WTC11 (cell line): ENCODE measurements at regions not wholly inside any gene's neighbourhood (a gene's known extent, or its start where the extent isn't known, plus 50 kb on each side); places are given as distances from the start of the nearest gene placed in this dataset.

Source experiments
- ATF3 ChIP-seq: sonication (generic); formaldehyde crosslinking; conservative IDR thresholded peaks from 2 replicates; pipeline ENCODE4 v1.8.1; 2022; ENCODE audit warnings: mild to moderate bottlenecking, missing genetic modification reagents
- CTCF ChIP-seq: fragments of 200-600 bp; IDR thresholded peaks from 2 replicates; pipeline ENCODE4 v1.8.0; 2022; ENCODE audit warnings: antibody characterized with exemption
- ELF4 ChIP-seq: sonication (generic); formaldehyde crosslinking; IDR thresholded peaks from 2 replicates; pipeline ENCODE4 v1.8.1; 2022; ENCODE audit warnings: low read depth, mild to moderate bottlenecking, moderate library complexity, missing genetic modification reagents
- GTF2I ChIP-seq: fragments of 250-450 bp; sonication (Bioruptor Pico); conservative IDR thresholded peaks from 2 replicates; pipeline ENCODE4 v1.4.0; 2021; ENCODE audit warnings: mild to moderate bottlenecking
- MAX ChIP-seq: sonication (generic); formaldehyde crosslinking; IDR thresholded peaks from 2 replicates; pipeline ENCODE4 v1.8.0; 2022; ENCODE audit warnings: mild to moderate bottlenecking, missing genetic modification reagents
- RELA ChIP-seq: sonication (generic); formaldehyde crosslinking; IDR thresholded peaks from 2 replicates; pipeline ENCODE4 v1.8.1; 2022; ENCODE audit warnings: missing genetic modification reagents, mild to moderate bottlenecking, borderline replicate concordance

GRCh38 chr6:9841886-9842725 lies 572.8 kb downstream of the TFAP2A start:
- TF ChIP-seq MAX (CRISPR knock-in tag) (no peak), RELA (CRISPR knock-in tag) (no peak), ATF3 (no peak), CTCF (no peak), ELF4 (CRISPR knock-in tag) (no peak), GTF2I (CRISPR knock-in tag) (no peak)
